ENCODE measurements at regions not wholly inside any gene's neighbourhood (a gene's known extent, or its start where the extent isn't known, plus 50 kb on each side); places are given as distances from the start of the nearest gene placed in this dataset.

GRCh38 chr6:45743028-45743615, 272.5 kb downstream of the CLIC5 start:
- Histone ChIP-seq H3K27me3 (no peaks in the 10 kb centered on the region), H3K9me3 (peaks cover 0 to 10% (median 0%) of the 10 kb centered on the region in 3 donors), H3K27ac (no peak overlapping the region), H3K4me1 (no peaks in the 10 kb centered on the region), H3K36me3 (no peaks in the 10 kb centered on the region), H3K4me3 (no peak overlapping the region)
- TF ChIP-seq CTCF (IDR thresholded peaks at IDR 0.05): no peak
- no peak for TF ChIP-seq EP300 (IDR thresholded peaks at IDR 0.05)
- TF ChIP-seq POLR2A (IDR thresholded peaks at IDR 0.05): no peak
- no peak for TF ChIP-seq POLR2AphosphoS5 (IDR thresholded peaks at IDR 0.05)
- ATAC-seq: no peak
- 76 to 89% methylated on average over 4 to 6 of the region's 7 CpGs for WGBS, 2 donors (ENCODE audit: low coverage in 1 of 2)

DNA sequence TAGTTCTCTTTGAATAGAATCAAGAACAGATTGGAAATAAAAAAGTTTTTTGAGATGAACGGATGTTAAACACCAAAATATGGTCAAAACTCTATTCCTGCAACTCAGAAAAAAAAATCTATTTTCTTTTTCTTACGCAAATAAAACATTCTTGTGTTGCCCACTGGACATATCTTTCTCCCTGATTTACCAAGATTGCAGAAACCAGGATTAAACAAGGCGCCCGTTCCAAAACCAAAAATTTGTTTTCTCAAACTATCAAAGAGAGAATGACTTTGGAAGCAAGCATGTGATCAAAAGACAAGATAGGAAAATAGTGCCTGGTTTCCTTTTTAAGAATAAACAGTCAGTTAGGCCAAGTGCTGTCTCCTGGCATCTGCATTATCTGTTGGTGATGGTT, 273.1 kb downstream of the CLIC5 start:
- H3K4me1 ChIP-seq: no peaks in the 10 kb centered on the region
- 66 to 75% methylated on average over 4 of the region's 4 CpGs for WGBS, 2 donors (ENCODE audit: low coverage in 1 of 2)
- H3K27ac ChIP-seq: no peak overlapping the region
- no peak overlapping the region for H3K4me3 ChIP-seq
- H3K27me3 ChIP-seq: no peaks in the 10 kb centered on the region
- ATAC-seq: no peak
- TF ChIP-seq POLR2A (IDR thresholded peaks at IDR 0.05) (no peak), EP300 (IDR thresholded peaks at IDR 0.05) (no peak), CTCF (IDR thresholded peaks at IDR 0.05) (no peak), POLR2AphosphoS5 (IDR thresholded peaks at IDR 0.05) (no peak)
- H3K36me3 ChIP-seq: no peaks in the 10 kb centered on the region
- peaks cover 0 to 5% (median 0%) of the 10 kb centered on the region in 3 donors for H3K9me3 ChIP-seq

DNA sequence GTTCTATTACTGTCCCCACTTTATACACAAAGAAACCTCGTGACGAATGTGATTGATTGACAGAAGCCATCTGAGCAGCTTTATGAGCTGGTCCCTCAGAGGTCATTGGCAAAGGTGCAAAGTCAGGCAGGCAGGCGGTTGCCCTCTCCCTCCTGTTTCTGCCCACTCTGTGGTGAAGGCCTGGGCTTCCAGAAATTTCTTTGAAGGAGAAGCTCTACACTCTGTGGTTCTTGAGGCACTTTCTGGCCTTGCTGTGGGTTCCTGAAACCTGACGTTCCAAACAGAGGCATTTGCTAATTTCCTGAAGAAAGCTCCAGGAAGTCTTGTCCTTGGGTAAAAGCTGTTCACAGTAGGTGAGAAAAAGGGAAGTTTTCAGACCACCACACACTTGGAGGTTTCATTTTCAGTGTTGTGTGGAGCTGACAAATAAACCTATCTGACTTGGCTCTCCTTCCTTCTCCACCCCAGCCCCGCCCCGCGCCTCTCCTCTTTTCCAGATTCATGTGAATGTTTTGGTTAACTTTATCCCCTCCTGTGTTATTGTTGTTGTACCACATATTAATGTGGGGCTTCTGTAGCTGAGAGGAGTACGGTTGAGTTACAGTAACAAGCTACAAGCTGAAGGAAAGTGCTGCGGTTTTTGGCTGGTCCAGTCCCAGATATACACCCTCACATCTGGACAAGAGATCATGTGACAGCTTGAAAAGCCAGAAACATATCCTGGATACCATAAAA, 274.1 kb downstream of the CLIC5 start:
- no peaks in the 10 kb centered on the region for H3K36me3 ChIP-seq
- peak overlapping the region in 1 of 4 donors; percentile 1 for H3K27ac ChIP-seq
- H3K9me3 ChIP-seq: no peaks in the 10 kb centered on the region
- no peak overlapping the region for H3K4me3 ChIP-seq
- ATAC-seq: peak; percentile 36
- WGBS, 2 donors (ENCODE audit: low coverage in 1 of 2): 20 to 26% methylated on average over 2 to 6 of the region's 9 CpGs
- no peaks in the 10 kb centered on the region for H3K4me1 ChIP-seq
- no peak for TF ChIP-seq EP300 (IDR thresholded peaks at IDR 0.05)
- TF ChIP-seq POLR2AphosphoS5 (IDR thresholded peaks at IDR 0.05): no peak
- TF ChIP-seq CTCF (IDR thresholded peaks at IDR 0.05): no peak
- no peak for TF ChIP-seq POLR2A (IDR thresholded peaks at IDR 0.05)
- no peaks in the 10 kb centered on the region for H3K27me3 ChIP-seq

- WGBS, 2 donors (ENCODE audit: low coverage in 1 of 2): 100% methylated on average over 3 of the region's 3 CpGs
- H3K4me3 ChIP-seq: no peak overlapping the region
- no peaks in the 10 kb centered on the region for H3K9me3 ChIP-seq
- H3K4me1 ChIP-seq: no peaks in the 10 kb centered on the region
- H3K27me3 ChIP-seq: no peaks in the 10 kb centered on the region
- H3K36me3 ChIP-seq: no peaks in the 10 kb centered on the region
- no peak for ATAC-seq
- TF ChIP-seq CTCF (IDR thresholded peaks at IDR 0.05): no peak
- TF ChIP-seq EP300 (IDR thresholded peaks at IDR 0.05): no peak
- TF ChIP-seq POLR2A (IDR thresholded peaks at IDR 0.05): no peak
- no peak for TF ChIP-seq POLR2AphosphoS5 (IDR thresholded peaks at IDR 0.05)
- H3K27ac ChIP-seq: no peak overlapping the region
Measured at GRCh38 chr6:45739058-45739457, 276.6 kb downstream of the CLIC5 start.

DNA sequence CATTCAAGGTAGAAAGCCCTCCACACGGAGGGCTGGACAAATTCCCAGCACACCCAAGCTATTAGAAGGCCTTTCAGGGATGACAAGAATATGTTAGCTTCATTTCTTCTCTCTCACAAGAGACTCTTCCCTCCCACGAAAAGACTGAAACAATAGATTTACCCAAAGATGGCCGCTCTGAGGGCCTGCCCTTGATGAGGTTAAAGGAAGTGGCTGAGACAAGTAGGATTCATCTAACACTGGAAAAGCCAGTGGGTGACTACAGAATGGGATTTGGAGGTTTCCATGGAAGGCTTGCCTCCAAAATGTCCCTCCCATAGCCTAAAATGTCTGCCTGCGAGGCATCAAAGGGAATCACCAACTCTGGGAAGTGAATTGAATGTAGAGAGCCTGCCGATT, 277.6 kb downstream of the CLIC5 start:
- 33 to 80% methylated on average over 1 to 4 of the region's 5 CpGs for WGBS, 2 donors (ENCODE audit: low coverage in 1 of 2)

More for the DNA sequence above, 277.6 kb downstream of the CLIC5 start:
- H3K9me3 ChIP-seq: no peaks in the 10 kb centered on the region
- TF ChIP-seq EP300 (IDR thresholded peaks at IDR 0.05): no peak
- no peak overlapping the region for H3K4me3 ChIP-seq
- no peaks in the 10 kb centered on the region for H3K4me1 ChIP-seq
- no peaks in the 10 kb centered on the region for H3K36me3 ChIP-seq
- H3K27ac ChIP-seq: no peak overlapping the region
- H3K27me3 ChIP-seq: no peaks in the 10 kb centered on the region
- no peak for ATAC-seq

All from gastroesophageal sphincter (tissue), 4 donors.